ENCODE measurements at regions not wholly inside any gene's neighbourhood (a gene's known extent, or its start where the extent isn't known, plus 50 kb on each side); places are given as distances from the start of the nearest gene placed in this dataset.

GRCh38 chr1:68608289-68608688 lies 111.4 kb upstream of the DEPDC1 start:
- DNase-seq (ENCODE audit: insufficient read length) (no peak), FAIRE-seq (no peak)
- TF ChIP-seq TAF1 (IDR thresholded peaks at IDR 0.05; ENCODE audit: borderline replicate concordance, low read depth, low read length): no peak
- TF ChIP-seq POLR2AphosphoS5 (IDR thresholded peaks at IDR 0.05; ENCODE audit: low read depth, low read length): no peak
- TF ChIP-seq POLR2A (IDR thresholded peaks at IDR 0.05; ENCODE audit: low read depth, low read length): no peak

- no peak for FAIRE-seq
- DNase-seq (ENCODE audit: insufficient read length): no peak
- TF ChIP-seq POLR2AphosphoS5 (IDR thresholded peaks at IDR 0.05; ENCODE audit: low read depth, low read length) (no peak), POLR2A (IDR thresholded peaks at IDR 0.05; ENCODE audit: low read depth, low read length) (no peak), TAF1 (IDR thresholded peaks at IDR 0.05; ENCODE audit: borderline replicate concordance, low read depth, low read length) (no peak)
Measured at GRCh38 chr1:68615312-68615711, 118.4 kb upstream of the DEPDC1 start.

- FAIRE-seq: no peak
- no peak for DNase-seq (ENCODE audit: insufficient read length)
- TF ChIP-seq TAF1 (IDR thresholded peaks at IDR 0.05; ENCODE audit: borderline replicate concordance, low read depth, low read length) (no peak), POLR2AphosphoS5 (IDR thresholded peaks at IDR 0.05; ENCODE audit: low read depth, low read length) (no peak), POLR2A (IDR thresholded peaks at IDR 0.05; ENCODE audit: low read depth, low read length) (no peak)
Measured at GRCh38 chr1:68617942-68618341, 121.1 kb upstream of the DEPDC1 start.

DNA sequence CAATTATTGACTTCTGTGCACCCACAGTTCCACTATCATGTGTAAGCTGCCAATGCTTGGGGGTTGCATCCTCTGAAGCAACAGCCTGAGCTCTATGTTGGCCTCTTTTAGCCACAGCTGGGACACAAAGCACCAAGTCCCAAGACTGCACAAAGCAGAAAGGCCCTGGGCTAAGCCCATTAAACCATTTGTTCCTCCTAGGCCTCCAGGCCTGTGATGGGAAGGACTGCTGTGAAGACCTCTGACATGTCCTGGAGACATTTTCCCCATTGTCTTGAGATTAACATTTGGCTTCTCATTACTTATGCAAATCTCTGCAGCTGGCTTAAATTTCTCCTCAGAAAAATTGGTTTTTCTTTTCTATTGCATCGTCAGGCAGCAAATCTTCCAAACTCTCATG lies 123.7 kb upstream of the DEPDC1 start:
- no peak for TF ChIP-seq POLR2A (IDR thresholded peaks at IDR 0.05; ENCODE audit: low read depth, low read length)
- TF ChIP-seq POLR2AphosphoS5 (IDR thresholded peaks at IDR 0.05; ENCODE audit: low read depth, low read length): no peak
- no peak for TF ChIP-seq TAF1 (IDR thresholded peaks at IDR 0.05; ENCODE audit: borderline replicate concordance, low read depth, low read length)
- DNase-seq (ENCODE audit: insufficient read length) (no peak), FAIRE-seq (no peak)

DNA sequence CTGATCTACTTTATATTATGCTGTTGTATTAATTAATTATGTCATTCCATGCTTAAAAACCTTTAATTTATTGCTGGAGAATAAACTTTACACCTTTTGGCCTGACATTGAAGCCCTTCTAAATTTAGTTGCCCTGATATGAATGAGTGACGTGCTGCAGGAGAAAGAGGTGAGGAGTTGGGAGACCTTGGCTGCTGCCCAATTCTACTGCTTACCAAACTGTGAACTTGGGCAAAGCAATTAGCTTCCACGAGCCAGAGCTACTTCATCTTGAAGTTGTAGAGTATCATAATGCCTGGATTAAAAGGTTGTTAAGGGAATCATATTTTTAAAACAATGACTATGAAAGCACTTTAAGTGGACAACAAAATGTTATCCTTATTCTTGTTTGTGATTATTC lies 126.8 kb upstream of the DEPDC1 start:
- no peak for TF ChIP-seq POLR2AphosphoS5 (IDR thresholded peaks at IDR 0.05; ENCODE audit: low read depth, low read length)
- TF ChIP-seq TAF1 (IDR thresholded peaks at IDR 0.05; ENCODE audit: borderline replicate concordance, low read depth, low read length): no peak
- TF ChIP-seq POLR2A (IDR thresholded peaks at IDR 0.05; ENCODE audit: low read depth, low read length): no peak
- FAIRE-seq: no peak

GRCh38 chr1:68624233-68624632 lies 127.4 kb upstream of the DEPDC1 start:
- DNase-seq (ENCODE audit: insufficient read length) (no peak), FAIRE-seq (no peak)
- TF ChIP-seq POLR2AphosphoS5 (IDR thresholded peaks at IDR 0.05; ENCODE audit: low read depth, low read length) (no peak), TAF1 (IDR thresholded peaks at IDR 0.05; ENCODE audit: borderline replicate concordance, low read depth, low read length) (no peak), POLR2A (IDR thresholded peaks at IDR 0.05; ENCODE audit: low read depth, low read length) (no peak)

More for the DNA sequence above, 126.8 kb upstream of the DEPDC1 start:
- no peak for DNase-seq (ENCODE audit: insufficient read length)

DNA sequence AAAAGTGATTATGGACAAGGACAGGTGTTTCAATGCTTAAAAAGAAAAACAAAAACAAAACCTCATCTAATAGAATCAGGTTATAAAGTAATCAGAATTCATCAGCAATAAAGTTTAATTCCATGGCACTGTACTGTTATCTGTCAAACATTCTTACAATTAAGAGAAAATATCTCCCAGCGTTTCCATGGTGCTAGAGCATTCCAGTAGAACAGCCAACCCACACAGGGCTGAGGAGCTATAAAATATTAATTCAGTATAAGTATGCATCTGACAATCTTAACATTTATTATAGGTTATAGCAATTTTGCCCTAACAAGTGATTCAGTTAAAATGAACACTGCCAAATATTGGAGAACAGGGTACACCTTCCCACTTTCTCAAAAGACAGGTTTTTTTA lies 128.7 kb upstream of the DEPDC1 start:
- TF ChIP-seq POLR2AphosphoS5 (IDR thresholded peaks at IDR 0.05; ENCODE audit: low read depth, low read length) (no peak), POLR2A (IDR thresholded peaks at IDR 0.05; ENCODE audit: low read depth, low read length) (no peak), TAF1 (IDR thresholded peaks at IDR 0.05; ENCODE audit: borderline replicate concordance, low read depth, low read length) (no peak)
- DNase-seq (ENCODE audit: insufficient read length) (no peak), FAIRE-seq (no peak)

DNA sequence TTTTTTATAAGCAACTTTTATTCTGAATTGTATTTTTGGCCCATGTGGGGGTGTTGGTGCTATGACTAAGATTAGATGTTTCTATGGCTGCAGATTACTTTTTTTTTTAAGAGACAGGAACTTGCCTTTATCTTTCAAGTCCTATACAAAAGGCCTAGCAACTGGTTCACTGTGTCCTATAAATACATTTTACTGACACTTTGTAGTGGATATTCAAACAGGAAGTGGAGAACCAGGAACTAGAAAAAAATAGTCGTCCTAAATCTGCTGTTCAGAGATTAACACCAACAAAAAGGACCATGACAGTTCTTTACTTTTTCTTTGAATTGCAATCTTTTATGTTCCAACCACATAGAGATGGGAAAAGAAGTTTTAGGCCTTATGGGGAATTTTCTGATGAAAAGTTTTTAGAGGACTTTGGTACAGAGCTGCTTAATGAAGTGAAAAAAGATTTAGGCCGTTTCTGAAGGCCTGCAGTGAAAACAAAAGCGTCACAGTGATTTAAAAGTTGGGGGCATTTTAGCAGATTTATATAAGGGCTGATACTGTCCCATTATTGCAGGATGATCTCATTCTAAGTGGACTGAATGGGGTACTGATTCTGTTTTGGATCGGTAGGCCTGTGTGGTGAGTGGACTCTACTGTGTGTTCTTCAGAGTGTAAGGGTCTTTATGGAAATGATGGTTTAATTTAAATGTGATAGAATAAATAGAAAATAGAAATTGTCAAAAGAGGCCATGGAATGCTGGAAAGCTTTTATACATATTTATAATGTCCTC lies 136.4 kb upstream of the DEPDC1 start:
- FAIRE-seq (no peak), DNase-seq (ENCODE audit: insufficient read length) (no peak)
- TF ChIP-seq POLR2AphosphoS5 (IDR thresholded peaks at IDR 0.05; ENCODE audit: low read depth, low read length) (no peak), POLR2A (IDR thresholded peaks at IDR 0.05; ENCODE audit: low read depth, low read length) (no peak), TAF1 (IDR thresholded peaks at IDR 0.05; ENCODE audit: borderline replicate concordance, low read depth, low read length) (no peak)

DNA sequence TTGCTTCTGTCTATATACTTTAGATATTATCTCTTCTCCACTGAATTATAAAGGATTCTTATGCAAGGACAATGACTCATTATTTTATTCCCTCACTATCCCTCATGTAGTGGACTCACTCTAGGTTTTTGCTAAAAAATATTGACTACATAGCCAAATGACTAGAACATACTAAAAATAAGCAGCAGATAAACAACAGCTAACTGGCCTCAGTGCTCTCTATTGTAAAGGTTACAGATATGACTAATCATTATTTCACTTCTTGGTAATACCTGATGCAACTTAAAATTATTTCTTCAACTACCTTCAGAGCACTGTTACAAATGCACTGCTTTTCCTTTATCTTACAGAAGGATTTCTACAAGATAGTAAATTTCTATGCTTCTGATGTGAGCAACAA lies 147.6 kb upstream of the DEPDC1 start:
- DNase-seq (ENCODE audit: insufficient read length): no peak
- no peak for FAIRE-seq
- TF ChIP-seq POLR2AphosphoS5 (IDR thresholded peaks at IDR 0.05; ENCODE audit: low read depth, low read length) (no peak), POLR2A (IDR thresholded peaks at IDR 0.05; ENCODE audit: low read depth, low read length) (no peak), TAF1 (IDR thresholded peaks at IDR 0.05; ENCODE audit: borderline replicate concordance, low read depth, low read length) (no peak)

- no peak for TF ChIP-seq POLR2AphosphoS5 (IDR thresholded peaks at IDR 0.05; ENCODE audit: low read depth, low read length)
- no peak for TF ChIP-seq POLR2A (IDR thresholded peaks at IDR 0.05; ENCODE audit: low read depth, low read length)
- no peak for TF ChIP-seq TAF1 (IDR thresholded peaks at IDR 0.05; ENCODE audit: borderline replicate concordance, low read depth, low read length)
- no peak for DNase-seq (ENCODE audit: insufficient read length)
- no peak for FAIRE-seq
Measured at GRCh38 chr1:68651115-68651514, 154.2 kb upstream of the DEPDC1 start.

- TF ChIP-seq POLR2A (IDR thresholded peaks at IDR 0.05; ENCODE audit: low read depth, low read length) (no peak), POLR2AphosphoS5 (IDR thresholded peaks at IDR 0.05; ENCODE audit: low read depth, low read length) (no peak), TAF1 (IDR thresholded peaks at IDR 0.05; ENCODE audit: borderline replicate concordance, low read depth, low read length) (no peak)
- FAIRE-seq (no peak), DNase-seq (ENCODE audit: insufficient read length) (no peak)
Measured at GRCh38 chr1:68653882-68654281, 157.0 kb upstream of the DEPDC1 start.

DNA sequence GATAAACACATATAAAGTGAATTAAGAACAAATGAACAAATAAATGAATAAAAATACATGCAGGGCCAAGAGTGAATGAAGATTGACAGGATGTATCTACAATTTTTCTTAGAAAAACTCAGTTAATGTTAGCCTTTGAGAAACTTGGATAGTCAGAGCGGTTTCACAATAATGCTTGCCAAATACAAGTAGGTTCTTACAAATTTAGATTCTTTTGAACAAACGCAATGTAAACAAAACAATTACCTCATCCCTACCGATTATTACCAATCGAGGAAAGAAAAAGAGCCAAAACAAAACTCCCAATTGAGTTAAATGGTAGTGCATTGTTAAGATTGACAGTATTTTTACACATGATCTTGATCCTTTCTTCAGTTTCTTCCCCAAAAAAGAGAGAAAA lies 176.9 kb upstream of the DEPDC1 start:
- TF ChIP-seq TAF1 (IDR thresholded peaks at IDR 0.05; ENCODE audit: borderline replicate concordance, low read depth, low read length) (no peak), POLR2A (IDR thresholded peaks at IDR 0.05; ENCODE audit: low read depth, low read length) (no peak), POLR2AphosphoS5 (IDR thresholded peaks at IDR 0.05; ENCODE audit: low read depth, low read length) (no peak)
- no peak for FAIRE-seq
- DNase-seq (ENCODE audit: insufficient read length): no peak

Measured in GM12892 (cell line).